Femur (tissue), 1 donor: ENCODE measurements at regions not wholly inside any gene's neighbourhood (a gene's known extent, or its start where the extent isn't known, plus 50 kb on each side); places are given as distances from the start of the nearest gene placed in this dataset.

Source experiments
- DNase-seq: peaks from one replicate; pipeline ENCODE4 v3.0.0-alpha.2; 2017

- DNase-seq = no peak
Observed at GRCh38 chr6:30806581-30807183, 62.3 kb upstream of the IER3 start.

GRCh38 chr6:30804333-30804732 lies 60.0 kb upstream of the IER3 start:
- no peak for DNase-seq

- DNase-seq = no peak
Observed at GRCh38 chr6:30802731-30803130, 58.4 kb upstream of the IER3 start.

- DNase-seq = no peak
Observed at GRCh38 chr6:30801950-30802349, 57.6 kb upstream of the IER3 start.

GRCh38 chr6:30800871-30801270 lies 56.5 kb upstream of the IER3 start:
- no peak for DNase-seq

- no peak for DNase-seq
Observed at GRCh38 chr6:30799210-30799609, 54.9 kb upstream of the IER3 start.

GRCh38 chr6:30798494-30798893 lies 54.1 kb upstream of the IER3 start:
- DNase-seq = no peak

GRCh38 chr6:30795549-30796293 lies 51.4 kb upstream of the IER3 start:
- no peak for DNase-seq
